HG02943 (cell line): ENCODE measurements at regions not wholly inside any gene's neighbourhood (a gene's known extent, or its start where the extent isn't known, plus 50 kb on each side); places are given as distances from the start of the nearest gene placed in this dataset.

Experiments
- ATAC-seq: cut with Tn5 transposase; IDR thresholded peaks from one replicate; pipeline ENCODE4 v1.9.1; 2021; ENCODE audit warnings: mild to moderate bottlenecking, low read depth, moderate library complexity; ENCODE audit not compliant: unreplicated experiment

DNA sequence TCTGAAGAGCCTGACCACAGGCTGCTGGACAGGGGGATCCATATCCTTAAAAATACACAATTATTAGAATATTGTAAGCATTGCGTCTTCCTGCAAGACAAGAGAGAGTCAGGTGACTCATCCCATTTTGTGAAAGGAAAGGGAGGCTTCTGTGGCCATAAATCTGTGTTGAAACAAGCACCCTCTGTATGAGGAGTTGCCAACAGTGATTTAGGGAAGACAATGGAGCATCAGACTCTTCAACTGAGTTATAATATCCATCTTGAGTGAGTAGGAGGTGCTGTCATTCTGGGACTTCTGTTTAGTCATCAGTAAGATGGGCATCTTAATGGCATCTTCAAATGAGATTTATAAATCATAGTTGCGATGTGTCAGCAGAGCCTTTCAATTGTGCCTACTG is 554.5 kb downstream of the AACS start:
- ATAC-seq: no peak

DNA sequence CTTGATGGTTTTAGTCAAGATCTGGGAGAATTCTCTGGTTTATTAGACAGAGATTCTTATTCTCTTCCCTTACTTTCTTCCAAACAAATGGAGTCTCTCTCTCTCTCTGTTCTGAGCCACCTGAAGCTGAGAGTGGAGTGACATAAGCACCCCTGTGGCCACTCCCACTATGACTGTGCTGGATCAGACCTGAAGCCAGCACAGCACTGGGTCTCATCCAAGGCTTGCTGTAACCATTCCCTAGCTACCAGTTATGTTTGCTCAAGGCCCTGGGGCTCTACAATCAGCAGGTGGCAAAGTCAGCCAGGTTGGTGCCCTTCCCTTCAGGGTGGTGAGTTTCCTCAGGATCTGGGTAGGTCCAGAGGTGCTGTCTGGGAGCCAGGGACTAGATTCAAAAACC is 568.5 kb downstream of the AACS start:
- no peak for ATAC-seq

DNA sequence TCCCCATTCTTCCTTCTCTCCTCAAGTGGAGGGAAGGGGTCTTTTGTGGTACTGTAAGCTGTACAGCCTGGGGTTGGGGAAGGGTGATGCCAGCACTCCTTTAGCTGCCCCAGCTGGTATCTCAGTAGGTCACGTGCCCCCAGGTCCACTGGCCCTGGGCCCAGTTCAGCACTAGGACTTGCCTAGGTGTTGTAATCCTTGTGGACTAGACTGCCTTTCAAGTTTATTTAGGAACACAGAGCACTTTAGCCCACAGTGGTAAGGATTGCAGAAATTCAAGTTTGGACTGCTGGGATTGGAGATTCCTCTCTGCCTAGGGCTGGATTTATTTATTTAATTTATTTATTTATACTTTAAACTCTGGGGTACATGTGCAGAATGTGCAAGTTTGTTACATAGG is 569.6 kb downstream of the AACS start:
- ATAC-seq: no peak

DNA sequence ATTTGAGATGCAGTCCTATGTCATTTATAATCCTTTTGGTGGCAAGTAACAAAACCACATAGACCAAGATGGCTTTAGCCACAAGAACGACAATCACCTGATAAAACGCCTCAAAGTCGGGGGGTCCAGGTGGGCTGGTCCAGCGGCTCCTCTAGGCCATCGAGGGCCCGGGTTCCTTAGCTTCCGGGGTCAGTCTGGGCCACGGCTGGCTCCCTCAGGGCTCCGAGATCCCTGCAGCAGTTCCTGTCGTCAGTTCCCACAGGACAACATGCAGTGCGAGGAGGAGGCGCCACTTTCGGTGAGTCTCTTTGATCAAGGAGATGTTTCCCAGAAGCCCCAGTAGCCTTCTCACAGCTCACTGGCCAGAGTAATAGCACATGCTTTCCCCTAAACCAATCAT is 574.6 kb downstream of the AACS start:
- no peak for ATAC-seq

DNA sequence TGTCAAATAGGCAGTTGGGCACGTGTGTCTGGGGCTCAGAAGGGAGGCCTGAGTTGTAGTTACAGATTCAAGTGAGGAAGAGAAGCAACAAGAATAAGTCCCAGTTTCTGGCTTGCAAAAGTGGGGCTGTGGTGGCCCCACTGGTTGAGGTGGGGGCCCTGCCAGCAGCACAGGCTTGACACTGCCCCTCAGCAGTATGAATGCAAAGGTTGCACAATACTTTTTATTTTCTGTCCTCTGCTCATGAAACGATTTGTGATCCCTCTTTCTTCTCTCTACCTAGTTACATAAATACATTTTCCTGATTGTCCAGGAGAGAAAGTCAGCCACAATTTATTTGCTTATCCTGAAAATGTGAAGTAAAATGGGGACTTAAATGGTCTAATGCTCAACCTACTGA is 577.8 kb downstream of the AACS start:
- no peak for ATAC-seq

DNA sequence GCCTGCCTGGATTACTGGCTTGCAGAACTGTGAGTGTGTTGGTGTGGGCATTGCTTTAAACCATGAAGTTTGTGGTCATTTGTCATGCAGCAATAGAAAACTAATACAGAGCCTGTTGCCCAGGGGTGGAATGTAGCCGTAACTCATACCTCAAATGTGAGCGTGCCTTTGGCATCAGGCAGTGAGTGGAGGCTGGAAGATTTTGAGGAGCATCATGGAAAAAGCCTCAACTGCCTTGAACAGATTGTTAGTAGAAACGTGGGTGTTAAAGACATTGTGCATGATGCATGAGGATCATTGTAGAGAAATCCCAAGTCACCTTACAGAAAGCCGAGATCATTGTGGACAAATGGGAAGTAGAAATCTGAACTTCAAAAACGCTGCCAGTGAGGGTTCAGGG is 580.5 kb downstream of the AACS start:
- ATAC-seq: no peak

DNA sequence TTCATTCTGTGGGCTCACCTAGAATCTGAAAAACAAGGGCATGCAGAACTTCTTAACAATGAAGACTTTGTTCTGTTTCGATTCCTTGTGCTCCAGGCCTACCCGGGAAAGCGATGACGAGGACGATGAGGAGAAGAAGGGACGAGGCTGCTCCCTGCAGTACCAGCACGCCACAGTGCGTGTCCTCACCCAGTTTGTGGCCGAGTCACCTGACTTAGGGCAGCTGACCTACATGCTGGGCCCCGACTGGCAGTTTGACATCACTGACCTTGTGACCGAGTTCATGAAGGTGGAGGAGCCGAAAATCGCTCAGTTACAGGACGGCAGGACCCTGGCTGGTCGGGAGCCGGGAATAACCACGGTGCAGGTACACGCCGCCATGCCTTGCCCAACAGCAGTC is 585.4 kb downstream of the AACS start:
- ATAC-seq: no peak

DNA sequence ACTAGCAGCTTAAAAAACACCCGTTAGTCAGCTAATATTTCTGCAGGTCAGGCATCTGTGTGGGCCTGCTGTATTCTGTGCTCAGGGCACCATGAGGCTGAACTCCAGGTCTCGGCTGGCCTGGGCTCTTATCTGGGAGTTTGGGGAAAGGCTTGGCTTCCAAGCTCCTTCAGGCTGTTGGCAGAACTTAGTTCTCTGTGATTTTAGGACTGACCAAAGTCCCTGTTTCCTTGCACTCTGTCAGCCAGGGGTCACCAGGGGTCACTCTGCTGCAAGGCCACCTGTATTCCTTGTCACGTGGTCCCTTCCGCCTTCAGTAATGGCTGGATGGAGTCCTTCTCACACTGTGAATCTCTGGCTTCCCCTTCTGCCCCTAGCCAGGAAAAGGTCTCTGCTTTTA is 586.4 kb downstream of the AACS start:
- no peak for ATAC-seq

DNA sequence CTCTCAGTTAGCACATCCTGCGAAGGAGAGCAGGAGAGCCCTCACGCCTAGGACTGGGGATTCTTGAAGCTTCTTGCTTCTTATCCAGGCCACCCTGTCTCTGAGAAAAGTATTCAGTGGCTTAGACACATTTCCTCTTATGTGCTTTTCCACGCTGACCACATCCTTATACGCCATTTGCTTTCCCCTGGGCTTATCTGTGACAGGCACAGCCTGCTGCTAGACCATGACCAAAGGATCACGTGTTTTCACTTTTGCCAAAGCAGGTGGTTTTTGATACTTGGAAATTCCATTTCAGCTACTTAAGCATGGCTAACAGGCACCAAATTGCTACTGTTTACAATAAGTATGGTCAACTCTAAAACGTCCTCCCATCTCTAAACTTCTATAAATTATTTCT is 587.4 kb downstream of the AACS start:
- no peak for ATAC-seq

DNA sequence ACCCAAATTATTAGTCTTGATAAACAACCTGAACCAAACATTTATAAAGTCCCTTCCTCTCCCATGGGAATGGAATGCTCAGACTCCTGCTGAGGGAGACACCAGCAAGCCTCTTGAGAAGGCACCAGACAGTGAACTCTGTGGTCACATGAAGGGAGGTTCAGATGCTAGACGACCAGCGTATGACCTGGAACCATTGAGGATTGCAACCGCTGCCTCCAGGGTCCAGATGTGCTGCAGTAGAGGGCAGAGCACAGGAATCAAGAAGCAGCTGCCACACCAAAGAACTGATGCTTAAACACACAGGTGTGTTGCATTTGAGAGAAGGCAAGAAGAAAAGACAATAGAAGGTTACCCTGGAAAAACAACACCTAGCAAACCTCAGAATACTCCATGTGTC is 592.4 kb downstream of the AACS start:
- no peak for ATAC-seq

DNA sequence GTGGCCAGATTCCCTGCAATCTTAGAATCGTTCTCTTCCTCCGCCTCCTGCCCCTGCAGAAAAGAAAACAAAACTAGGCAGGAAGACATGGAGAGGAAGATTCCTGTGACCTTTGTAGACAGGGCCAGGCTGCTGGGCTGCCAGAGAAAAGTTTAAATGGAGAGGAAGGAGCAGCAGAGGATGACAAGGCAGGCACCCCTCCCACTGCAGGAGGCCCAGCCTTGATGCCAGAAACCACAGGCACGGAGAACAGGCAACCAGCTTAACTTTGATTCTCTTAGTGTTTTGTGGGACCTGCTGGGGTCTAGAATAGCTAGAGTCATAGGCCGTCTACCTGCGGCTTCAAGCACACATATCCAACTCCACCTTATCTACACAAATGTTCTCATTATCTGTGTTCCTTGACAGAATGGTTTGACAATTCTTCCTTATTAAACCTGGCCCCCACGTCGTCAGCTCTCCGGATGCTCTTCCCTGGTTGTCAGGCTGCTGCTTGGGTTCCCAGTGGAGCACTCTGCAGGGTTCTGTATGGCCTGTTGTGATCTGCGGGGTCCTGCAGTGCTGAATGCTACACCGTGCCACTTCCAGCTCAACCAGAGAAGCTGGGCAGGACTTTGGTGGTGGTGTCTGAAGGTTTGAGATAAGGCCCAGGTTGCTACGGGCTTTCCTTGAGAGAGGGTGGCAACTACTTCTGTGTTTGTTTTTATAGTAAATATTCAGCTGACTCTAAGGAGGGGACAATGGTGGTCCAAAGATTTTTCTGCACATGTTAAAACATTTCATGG is 609.5 kb downstream of the AACS start:
- ATAC-seq: no peak

DNA sequence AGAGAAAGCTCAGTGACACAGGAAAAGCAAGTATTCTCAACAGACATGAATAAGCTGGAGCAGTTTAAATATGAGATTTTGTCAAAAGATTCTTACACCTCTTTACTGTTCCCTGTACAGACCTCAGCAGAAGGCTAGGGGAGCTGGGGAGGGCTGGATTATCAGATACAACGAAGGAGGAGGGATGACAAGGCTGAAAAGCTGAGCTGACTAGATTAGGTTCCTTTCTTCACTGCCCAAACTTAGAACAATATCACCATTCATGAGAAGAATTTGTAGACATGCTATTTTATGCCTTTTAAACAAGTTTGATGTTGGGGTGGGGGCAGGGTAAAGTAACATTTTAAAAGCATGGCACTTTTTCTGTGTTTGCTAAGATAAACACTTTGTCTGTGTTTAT is 611.1 kb downstream of the AACS start:
- no peak for ATAC-seq

DNA sequence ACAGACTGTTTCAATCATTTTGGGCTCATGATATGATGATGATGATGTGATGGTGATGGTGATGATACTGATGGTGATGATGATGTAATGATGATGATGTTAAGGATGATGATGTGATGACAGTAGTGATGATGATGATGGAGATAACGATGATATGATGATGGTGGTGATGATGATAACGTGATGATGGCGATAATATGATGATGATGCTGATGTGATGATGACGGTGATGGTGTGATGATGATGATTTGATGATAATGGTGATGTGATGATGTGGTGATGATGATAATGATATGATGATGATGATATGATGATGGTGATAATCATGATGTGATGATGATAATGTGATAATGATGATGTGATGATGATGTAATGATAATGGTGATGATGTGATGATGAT is 612.6 kb downstream of the AACS start:
- no peak for ATAC-seq

DNA sequence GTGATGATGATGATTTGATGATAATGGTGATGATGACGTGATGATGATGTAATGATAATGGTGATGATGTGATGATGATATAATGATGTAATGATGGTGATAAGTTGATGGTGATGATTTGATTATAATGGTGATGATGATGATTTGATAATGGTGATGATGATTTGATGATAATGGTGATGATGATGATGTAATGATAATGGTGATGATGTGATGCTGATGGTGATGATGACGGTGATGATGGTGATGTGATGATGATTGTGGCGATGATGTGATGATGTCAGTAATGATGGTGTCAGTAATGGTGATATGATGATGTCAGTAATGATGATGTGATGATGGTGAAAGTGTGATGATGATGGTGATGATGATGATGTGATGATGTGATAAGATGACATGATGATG is 613.4 kb downstream of the AACS start:
- ATAC-seq: no peak

DNA sequence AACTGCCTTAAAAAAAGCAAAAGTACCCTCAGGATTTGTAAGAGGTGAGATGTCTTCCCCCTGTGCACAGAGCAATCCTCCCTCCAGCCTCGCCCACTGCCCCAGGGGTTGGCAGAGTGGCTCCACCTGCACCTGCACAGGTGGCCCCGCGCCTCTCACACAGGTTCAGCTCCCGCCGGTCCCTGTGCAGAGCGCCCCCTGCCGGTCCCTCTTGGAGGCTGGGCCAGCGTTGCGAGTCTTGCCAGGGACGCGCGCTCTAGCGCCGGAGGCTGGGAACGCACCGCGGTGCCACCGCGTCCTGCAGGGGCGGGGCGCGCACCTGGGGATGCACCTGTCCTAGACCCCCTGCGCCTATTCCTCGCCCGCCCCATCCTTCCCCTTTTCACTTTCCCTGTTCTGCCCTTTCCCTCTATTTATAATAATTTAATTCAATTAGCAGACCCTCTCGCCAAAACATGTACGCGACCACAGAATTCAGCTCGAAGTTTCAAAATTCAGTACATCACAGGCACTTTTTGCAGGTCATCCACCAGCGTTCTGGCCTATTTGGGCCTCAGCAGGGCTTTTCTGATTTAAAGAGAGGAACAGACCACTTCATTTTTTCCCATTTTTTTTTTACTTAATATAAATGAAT is 618.6 kb downstream of the AACS start:
- no peak for ATAC-seq

DNA sequence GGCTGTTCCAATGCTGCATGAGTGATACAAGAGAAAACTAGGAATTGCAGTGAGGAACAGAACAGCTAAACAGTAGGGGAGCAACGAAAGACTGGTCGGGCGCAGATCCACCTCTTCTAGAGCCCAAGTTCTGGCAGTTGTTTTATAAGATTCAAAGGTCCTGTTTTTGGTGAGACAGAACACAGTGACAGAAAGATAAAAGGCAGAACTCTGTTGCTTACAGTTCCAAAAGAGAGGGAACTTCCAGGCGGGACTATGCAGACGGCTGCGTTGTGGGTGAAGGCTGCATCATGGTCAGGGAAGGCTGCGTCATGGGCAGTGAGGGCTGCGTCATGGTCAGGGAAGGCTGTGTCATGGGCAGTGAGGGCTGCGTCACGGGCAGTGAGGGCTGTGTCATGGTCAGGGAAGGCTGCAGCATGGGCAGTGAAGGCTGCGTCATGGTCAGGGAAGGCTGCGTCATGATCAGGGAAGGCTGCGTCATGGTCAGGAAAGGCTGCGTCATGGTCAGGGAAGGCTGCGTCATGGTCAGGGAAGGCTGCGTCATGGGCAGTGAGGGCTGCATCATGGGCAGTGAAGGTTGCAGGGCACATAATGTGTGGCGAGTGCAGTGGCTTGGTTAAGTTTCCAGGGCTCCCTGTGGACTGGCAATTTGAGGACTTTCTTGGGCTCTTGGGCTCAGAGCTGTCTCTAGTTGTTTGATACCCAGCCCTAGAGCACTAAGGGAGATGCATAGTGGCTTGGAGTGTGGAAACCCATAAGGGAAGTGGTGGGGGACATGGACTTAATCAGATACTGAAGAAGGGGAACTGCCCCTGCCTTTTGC is 619.9 kb downstream of the AACS start:
- ATAC-seq: no peak

DNA sequence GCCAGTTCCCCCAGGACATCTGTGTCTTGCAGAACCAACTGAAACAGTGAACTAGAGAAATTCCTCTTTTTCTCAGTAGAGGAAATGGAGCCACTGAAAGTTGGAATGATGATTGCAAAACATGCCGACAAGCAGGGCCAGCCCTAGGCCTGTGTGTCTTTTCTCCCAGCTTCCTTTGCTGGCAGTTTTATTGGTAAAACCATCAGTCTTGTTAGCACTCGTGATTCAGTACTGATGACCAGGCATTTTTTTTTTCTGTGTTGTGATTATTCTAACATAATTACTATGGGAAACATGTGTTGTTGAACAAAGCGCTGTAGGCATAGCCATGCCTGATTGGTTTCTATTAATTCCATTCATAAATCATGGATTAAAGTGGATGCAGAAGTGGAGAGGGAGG is 620.7 kb downstream of the AACS start:
- no peak for ATAC-seq

DNA sequence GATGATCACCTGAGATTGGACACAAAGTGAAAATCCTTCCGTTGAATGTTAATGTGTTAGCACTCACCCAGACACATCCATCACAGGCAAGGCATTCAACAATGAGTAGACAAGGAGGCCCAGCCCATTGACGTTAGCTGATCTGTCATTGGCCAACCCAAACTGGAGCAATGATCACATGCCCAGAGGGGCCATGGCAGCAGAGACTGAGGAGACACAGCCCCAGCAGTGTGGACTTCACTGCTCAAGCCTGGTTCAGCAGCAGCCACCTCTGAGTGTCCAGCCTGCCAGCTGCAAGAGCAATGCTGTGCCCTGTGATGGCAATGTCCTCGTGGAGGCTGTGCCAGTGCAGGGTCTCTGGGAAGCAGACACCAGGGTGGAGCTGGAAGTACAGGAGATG is 622.2 kb downstream of the AACS start:
- no peak for ATAC-seq

DNA sequence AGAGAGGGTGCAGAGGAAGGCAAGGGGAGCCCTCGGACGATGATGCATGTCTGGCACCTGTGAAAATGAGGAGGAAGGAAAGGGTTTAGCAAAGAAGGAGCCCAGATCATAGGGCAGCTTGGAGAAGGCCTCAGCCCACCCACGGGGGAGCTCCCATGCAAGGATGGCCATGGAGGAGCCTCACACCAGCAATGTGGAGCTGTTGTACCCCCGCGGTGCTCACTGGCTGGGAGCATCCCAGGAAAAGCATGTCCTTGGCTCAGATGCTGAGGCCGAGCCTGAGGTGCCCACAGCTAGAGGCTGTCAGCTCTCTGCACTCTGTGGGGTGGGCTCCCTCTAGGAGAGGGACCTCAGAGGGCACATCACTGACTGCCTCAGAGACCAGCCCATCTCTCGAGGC is 622.6 kb downstream of the AACS start:
- no peak for ATAC-seq

DNA sequence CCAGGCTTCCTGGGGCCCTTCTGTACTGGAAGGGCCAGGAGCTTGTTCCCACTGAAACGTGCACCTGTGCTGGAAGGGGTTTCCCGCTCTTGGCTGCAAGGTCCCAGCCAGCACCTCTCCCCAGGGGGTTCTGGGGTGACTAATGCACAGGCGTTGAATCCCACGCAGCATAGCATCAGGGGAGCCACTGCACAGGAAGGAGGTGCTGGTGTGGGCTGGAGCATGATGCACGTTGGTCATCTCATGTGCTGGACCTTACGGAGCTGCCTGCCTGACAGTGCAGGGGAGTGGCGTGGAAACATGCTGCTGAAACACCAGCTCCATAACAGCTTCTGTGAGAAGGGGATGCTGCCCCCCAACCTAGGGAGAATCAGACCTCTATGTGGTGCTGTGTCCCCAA is 623.0 kb downstream of the AACS start:
- ATAC-seq: no peak

DNA sequence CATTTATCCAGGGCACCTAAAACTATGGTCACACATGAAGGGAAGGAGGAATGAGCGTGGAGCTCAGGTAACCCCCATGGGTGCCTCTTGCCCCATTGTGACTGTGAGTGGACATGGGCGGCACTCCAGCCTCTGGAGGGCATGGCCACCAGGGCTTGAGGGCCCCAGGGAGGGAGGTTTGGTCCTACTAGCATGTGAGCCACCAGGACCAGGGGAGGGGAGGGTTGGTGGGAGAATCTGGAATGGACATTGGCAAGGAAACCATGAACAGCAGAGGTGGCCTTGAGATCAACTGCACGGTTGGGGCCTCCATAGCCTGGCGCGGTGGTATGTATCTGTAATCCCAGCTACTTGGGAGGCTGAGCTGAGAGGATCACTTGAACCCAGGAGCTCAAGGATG is 623.6 kb downstream of the AACS start:
- no peak for ATAC-seq
